Osteocyte (in vitro differentiated cells): ENCODE measurements at regions not wholly inside any gene's neighbourhood (a gene's known extent, or its start where the extent isn't known, plus 50 kb on each side); places are given as distances from the start of the nearest gene placed in this dataset.
"Not testable (repeated sequence)": the region's sequence is repeated elsewhere in the genome, so short reads cannot be mapped to it uniquely, and the experiment has no call there.

Experiments used
- DNase-seq: peaks from one replicate; pipeline ENCODE4 v3.0.0; 2021; ENCODE audit warnings: mixed read lengths; ENCODE audit not compliant: unreplicated experiment; ENCODE audit errors: extremely low spot score
- H3K27ac Mint-ChIP-seq: one replicate; pipeline ENCODE4 v1.8.0; 2021; ENCODE audit warnings: mild to moderate bottlenecking, mixed read lengths; ENCODE audit not compliant: unreplicated experiment
- H3K27me3 Mint-ChIP-seq: one replicate; pipeline ENCODE4 v1.8.0; 2021; ENCODE audit warnings: mixed read lengths; ENCODE audit not compliant: unreplicated experiment
- H3K36me3 Mint-ChIP-seq: one replicate; pipeline ENCODE4 v1.8.0; 2021; ENCODE audit warnings: mixed read lengths; ENCODE audit not compliant: unreplicated experiment
- H3K4me1 Mint-ChIP-seq: one replicate; pipeline ENCODE4 v1.8.0; 2021; ENCODE audit warnings: mixed read lengths; ENCODE audit not compliant: unreplicated experiment
- H3K4me3 Mint-ChIP-seq: one replicate; pipeline ENCODE4 v1.8.0; 2021; ENCODE audit warnings: mild to moderate bottlenecking, moderate library complexity, mixed read lengths; ENCODE audit not compliant: unreplicated experiment
- H3K9me3 Mint-ChIP-seq: one replicate; pipeline ENCODE4 v1.8.0; 2021; ENCODE audit warnings: mixed read lengths; ENCODE audit not compliant: unreplicated experiment
- CTCF ChIP-seq: fragments of 200-600 bp; sonication (generic); IDR thresholded peaks from 2 replicates; pipeline ENCODE4 v1.5.0; 2021; ENCODE audit warnings: antibody characterized with exemption, mild to moderate bottlenecking, moderate library complexity

- Mint-ChIP-seq H3K4me1 (no peaks in the 10 kb centered on the region), H3K4me3 (no peak overlapping the region), H3K27me3 (no peaks in the 10 kb centered on the region), H3K36me3 (no peaks in the 10 kb centered on the region), H3K9me3 (peaks cover 5% of the 10 kb centered on the region), H3K27ac (no peak overlapping the region)
- no peak for DNase-seq
- no peak for TF ChIP-seq CTCF
These were observed 306.5 kb upstream of the HS3ST5 start for GRCh38 chr6:114649298-114649697.

GRCh38 chr6:114648847-114649246 is 306.0 kb upstream of the HS3ST5 start:
- TF ChIP-seq CTCF = no peak
- Mint-ChIP-seq H3K4me3 (no peak overlapping the region), H3K4me1 (no peaks in the 10 kb centered on the region), H3K27me3 (no peaks in the 10 kb centered on the region), H3K36me3 (no peaks in the 10 kb centered on the region), H3K9me3 (peaks cover 5% of the 10 kb centered on the region), H3K27ac (no peak overlapping the region)
- DNase-seq = no peak

- TF ChIP-seq CTCF = no peak
- no peak for DNase-seq
- no peaks in the 10 kb centered on the region for H3K9me3 Mint-ChIP-seq
- no peak overlapping the region for H3K27ac Mint-ChIP-seq
- no peaks in the 10 kb centered on the region for H3K4me1 Mint-ChIP-seq
- H3K4me3 Mint-ChIP-seq = no peak overlapping the region
- no peaks in the 10 kb centered on the region for H3K27me3 Mint-ChIP-seq
- H3K36me3 Mint-ChIP-seq = no peaks in the 10 kb centered on the region
These were observed 295.5 kb upstream of the HS3ST5 start for GRCh38 chr6:114638341-114638740.

GRCh38 chr6:114634016-114634415 is 291.2 kb upstream of the HS3ST5 start:
- no peak overlapping the region for H3K4me3 Mint-ChIP-seq
- H3K9me3 Mint-ChIP-seq = no peaks in the 10 kb centered on the region
- no peaks in the 10 kb centered on the region for H3K27me3 Mint-ChIP-seq
- H3K4me1 Mint-ChIP-seq = no peaks in the 10 kb centered on the region
- TF ChIP-seq CTCF = no peak
- H3K36me3 Mint-ChIP-seq = no peaks in the 10 kb centered on the region
- no peak overlapping the region for H3K27ac Mint-ChIP-seq
- no peak for DNase-seq

GRCh38 chr6:114626226-114626625 is 283.4 kb upstream of the HS3ST5 start:
- not testable (repeated sequence) for DNase-seq, H3K36me3 Mint-ChIP-seq, H3K4me1 Mint-ChIP-seq, H3K9me3 Mint-ChIP-seq, H3K27ac Mint-ChIP-seq, H3K27me3 Mint-ChIP-seq, H3K4me3 Mint-ChIP-seq

GRCh38 chr6:114619621-114620200 is 276.9 kb upstream of the HS3ST5 start:
- no peak overlapping the region for H3K4me3 Mint-ChIP-seq
- no peak for TF ChIP-seq CTCF
- no peaks in the 10 kb centered on the region for H3K36me3 Mint-ChIP-seq
- H3K27me3 Mint-ChIP-seq = no peaks in the 10 kb centered on the region
- no peaks in the 10 kb centered on the region for H3K9me3 Mint-ChIP-seq
- H3K27ac Mint-ChIP-seq = no peak overlapping the region
- DNase-seq = no peak
- peaks cover 1% of the 10 kb centered on the region for H3K4me1 Mint-ChIP-seq
